ENCODE measurements at regions not wholly inside any gene's neighbourhood (a gene's known extent, or its start where the extent isn't known, plus 50 kb on each side); places are given as distances from the start of the nearest gene placed in this dataset.
A peak's percentile ranks its signal among the peaks of the same experiment; 100 is the strongest.

DNA sequence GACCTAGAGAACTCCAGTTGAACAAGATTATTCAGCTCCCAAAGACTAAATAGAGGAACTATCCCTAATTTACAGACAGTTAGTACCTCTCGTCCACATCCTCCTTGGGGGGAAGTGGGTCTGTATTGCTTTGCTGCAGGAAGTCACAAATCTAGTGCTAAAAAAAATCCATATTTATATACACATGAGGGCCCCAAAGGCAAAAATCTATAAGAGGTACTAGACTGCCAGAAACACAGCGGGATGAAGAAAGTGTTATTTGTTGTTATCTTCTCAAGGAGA, 190.1 kb downstream of the TTC8 start:
- no peak for DNase-seq (ENCODE audit: low read depth, low spot score)

DNA sequence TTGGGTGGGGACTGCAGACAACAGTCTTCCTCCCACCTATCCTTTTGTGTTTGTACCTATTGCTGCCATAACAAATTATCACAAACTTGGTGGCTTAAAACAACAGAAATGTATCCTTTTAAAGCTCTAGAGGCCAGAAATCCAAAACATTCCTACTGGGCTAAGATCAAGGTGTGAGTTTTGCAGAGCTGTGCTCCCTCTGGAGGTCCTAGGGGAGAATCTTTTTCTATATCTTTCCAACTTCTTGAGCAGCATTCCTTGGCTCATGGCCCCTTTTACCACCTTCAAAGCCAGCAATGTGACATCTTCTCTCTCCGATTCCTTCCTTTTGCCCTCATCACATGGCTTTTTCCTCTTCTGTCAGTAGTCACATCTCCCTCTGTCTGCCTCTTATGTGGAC, 190.6 kb downstream of the TTC8 start:
- no peak for DNase-seq (ENCODE audit: low read depth, low spot score)

DNA sequence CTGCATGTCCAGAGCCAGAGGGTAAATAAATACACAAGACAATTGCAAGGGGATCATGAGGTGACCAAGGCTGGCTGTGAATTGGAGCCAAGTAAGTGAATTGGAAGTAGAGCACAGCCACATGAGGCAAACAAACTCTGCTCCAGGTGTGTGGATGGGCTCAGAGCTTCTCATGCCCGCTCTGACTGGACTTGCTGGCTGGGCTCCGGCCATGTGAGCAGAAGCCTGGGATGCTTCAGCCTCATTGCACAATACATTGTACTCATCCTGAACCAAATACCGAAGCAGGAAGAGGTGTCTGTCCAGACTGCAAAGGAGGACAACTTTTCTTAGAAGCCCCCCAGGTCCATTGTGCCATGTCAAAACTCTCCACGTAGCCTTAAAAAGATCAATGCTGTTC, 193.0 kb downstream of the TTC8 start:
- no peak for DNase-seq (ENCODE audit: low read depth, low spot score)

DNA sequence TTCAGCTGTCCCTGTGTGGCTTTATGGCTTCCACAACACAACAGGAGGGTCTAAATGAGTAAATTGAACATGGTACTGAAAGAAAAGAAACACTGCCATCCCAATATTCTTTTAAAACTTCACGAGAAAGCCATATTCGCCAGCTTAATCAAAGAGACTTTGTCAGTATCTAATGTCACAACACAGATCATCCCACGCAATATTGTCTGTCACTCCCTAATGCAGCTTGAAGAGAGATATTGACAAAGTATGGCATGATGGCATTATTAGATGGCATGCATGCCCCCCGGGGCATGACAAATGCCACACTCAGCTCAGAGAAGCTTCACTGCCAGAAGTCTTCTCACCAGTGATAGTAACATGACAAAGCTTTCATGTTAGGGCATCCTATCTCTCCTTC, 197.8 kb downstream of the TTC8 start:
- DNase-seq (ENCODE audit: low read depth, low spot score): no peak

GRCh38 chr14:89024691-89025090, 200.2 kb downstream of the TTC8 start:
- no peak for DNase-seq (ENCODE audit: low read depth, low spot score)

DNA sequence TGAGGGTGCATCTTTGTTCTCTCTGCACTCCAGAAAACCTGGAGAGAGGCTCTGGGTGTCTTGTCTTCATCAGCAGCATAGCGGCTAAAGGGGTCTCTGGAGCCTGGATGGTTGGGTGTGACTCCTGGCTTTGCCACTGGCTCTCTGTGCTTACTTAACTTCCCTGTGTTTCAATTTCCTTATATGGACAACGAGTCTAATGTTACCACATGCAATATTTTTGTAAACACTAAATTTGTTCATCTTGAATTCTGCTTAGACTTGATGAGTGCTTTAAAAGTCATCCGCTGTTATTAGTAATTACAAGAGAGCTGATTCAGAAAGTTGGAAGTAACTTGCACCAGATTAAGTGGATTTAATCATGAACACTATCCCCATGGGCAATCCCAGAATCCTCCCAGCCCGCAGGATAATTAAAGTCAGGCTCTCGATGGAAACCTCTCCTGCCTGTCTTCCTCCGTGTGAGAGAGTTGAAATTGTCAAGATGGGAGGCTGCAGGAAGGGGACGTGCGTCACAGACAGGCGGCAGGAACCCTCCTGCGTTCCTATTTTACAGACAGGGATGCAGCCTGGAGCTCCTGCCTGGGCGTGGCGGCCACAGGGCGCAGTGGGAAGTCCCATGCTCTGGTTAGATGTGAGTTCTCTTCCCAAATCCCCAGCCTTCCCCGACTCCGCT, 201.2 kb downstream of the TTC8 start:
- peak; percentile 66 for DNase-seq (ENCODE audit: low read depth, low spot score)

GRCh38 chr14:89027097-89027740, 202.8 kb downstream of the TTC8 start:
- DNase-seq (ENCODE audit: low read depth, low spot score): peak; percentile 70

DNA sequence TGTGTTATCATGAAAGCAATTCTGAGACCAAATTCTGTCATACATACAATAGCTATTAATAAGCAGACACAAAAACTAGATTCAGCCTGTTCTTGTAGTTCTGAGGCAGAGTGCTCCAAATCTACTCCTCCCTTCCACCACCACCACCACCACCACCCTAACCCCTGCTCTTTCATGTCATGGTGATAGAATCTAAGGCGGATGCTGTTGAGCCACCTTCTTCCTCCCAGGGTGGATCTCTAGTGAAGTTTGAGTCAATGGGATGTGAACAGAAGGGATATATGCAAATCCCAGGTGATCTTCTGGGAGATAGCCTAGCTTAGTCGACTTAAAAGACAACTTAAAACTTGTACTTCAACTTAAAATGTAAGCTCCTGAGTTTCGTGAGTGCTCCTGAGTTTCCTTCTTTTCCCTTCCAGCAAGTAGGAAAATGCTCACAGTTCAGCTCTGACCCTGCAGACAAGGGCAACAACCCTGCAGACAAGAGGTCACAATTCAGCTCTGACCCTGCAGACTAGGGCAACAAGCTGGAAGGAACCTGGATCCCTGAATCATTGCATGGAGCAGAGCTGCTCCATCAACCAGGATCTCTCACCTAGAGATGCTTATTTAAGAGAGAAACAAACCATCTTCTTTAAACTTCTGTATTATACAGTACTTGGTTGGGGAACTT, 204.1 kb downstream of the TTC8 start:
- no peak for DNase-seq (ENCODE audit: low read depth, low spot score)

DNA sequence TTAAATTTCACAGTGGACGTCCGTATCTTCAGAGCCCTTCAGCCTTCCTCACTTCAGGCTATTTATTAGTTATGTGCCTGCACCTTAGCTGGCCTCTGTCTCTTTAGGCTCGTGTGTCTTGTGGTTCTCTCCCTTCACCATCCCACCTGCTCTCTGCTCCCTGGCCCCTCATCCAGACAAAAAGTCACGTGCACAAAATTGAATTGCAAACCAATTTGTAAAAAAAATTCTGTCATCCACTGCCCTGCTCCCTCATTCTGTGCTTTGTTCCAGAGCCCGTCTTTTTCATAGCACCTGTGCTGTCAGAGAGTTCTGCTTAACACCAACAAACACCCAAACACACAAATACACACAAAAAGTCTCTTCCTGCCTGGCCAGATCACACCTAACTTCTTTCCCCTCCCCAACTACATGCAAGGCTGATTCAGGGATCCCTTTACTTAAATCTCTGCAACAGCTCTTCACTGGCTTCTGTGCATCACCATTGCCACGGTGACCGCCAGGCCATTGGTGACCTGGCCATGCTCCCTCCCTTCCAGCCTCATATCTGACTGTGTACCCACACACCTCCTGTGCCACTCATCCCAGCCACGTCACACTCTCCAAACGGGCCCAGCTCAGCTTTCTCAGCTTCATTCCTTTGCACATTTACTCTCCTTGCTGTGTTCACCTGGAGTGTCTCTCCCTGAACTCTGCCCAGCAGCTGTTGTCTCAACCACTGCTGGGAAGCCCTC, 205.7 kb downstream of the TTC8 start:
- no peak for DNase-seq (ENCODE audit: low read depth, low spot score)

GRCh38 chr14:89030921-89031320, 206.5 kb downstream of the TTC8 start:
- no peak for DNase-seq (ENCODE audit: low read depth, low spot score)

GRCh38 chr14:89032086-89032649, 207.7 kb downstream of the TTC8 start:
- DNase-seq (ENCODE audit: low read depth, low spot score): peak; percentile 11

DNA sequence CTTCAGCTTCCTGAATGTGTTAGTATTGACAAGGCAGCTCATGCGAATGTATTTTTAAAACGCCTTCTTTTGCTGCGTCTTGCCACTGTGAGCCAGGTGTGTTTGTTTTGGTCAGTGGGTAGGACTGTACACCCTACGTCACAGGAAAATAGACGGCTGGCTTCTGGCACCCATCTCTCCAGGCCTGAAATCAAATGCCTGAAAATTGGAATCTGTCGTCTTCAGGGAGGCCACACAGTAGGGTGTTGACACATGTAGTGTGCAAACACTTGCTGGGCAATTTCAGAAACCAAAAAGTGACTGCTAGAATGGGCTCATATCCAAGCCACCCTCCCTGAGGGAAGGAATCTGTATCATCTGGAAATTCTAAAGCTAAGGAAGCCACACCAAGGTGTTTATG, 209.3 kb downstream of the TTC8 start:
- DNase-seq (ENCODE audit: low read depth, low spot score): no peak

- DNase-seq (ENCODE audit: low read depth, low spot score): no peak
Measured at GRCh38 chr14:89036371-89036770, 211.9 kb downstream of the TTC8 start.

DNA sequence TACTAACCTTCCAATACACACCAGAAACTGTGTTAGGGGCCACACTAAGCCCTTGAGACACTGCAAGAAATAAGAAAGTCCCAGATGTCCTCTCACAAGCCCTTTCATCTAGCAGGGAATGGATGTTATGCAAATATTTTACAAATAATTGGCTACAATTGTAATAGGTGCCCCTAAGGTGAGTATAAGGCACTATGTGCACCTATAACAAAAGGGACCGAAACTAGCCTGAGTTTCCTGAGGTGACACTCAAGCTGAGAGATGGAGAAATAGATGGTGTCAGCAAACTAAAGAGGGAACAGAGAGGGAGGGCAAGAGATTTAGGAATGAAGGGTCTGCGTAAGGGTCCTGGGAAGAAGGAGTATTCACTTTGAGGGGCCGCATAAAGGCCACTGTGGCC, 212.6 kb downstream of the TTC8 start:
- DNase-seq (ENCODE audit: low read depth, low spot score): no peak

DNA sequence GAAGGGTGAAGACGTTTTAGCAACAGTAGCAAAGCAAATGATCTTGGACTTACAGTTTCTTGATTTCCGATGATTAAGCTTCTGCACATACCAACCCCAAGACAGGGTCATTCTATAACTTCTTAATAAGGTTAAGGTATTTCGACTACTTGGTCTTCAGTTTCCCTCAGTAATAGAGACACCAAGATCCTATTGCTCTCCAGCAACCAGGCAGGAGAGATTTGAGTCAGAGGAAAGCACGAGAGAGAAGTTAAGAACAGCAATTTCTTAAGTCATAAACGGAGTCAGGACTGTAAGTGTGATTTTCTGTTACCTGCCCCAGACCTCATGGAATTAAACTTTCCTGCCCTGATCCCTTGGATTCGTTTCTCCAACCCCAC, 215.6 kb downstream of the TTC8 start:
- DNase-seq (ENCODE audit: low read depth, low spot score): no peak

- DNase-seq (ENCODE audit: low read depth, low spot score): peak; percentile 95
Measured at GRCh38 chr14:89040460-89041256, 216.2 kb downstream of the TTC8 start.

GRCh38 chr14:89041257-89041582, 216.8 kb downstream of the TTC8 start:
- DNase-seq (ENCODE audit: low read depth, low spot score): no peak

GRCh38 chr14:89042021-89042420, 217.6 kb downstream of the TTC8 start:
- DNase-seq (ENCODE audit: low read depth, low spot score): no peak

GRCh38 chr14:89053303-89053702, 228.9 kb downstream of the TTC8 start:
- no peak for DNase-seq (ENCODE audit: low read depth, low spot score)

DNA sequence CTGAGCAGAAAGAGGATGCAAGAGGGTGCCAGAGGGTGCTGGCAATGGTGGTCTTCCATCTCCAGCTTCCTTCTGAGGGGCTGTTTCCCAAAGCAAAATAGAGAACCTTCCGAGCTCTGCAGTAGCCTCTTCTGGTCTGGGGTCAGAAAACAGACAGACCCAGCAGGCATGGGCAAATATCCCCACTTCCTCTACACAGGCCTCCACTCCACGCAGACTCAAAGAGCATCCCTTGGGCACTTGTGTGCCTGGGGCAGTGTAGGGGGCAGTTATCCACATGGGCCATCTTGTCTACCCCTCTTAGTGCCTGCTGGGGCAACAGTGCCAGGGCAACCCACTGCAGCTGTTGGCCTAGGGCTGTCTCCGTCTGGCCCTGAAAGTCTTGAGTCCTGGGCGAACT, 231.9 kb downstream of the TTC8 start:
- no peak for DNase-seq (ENCODE audit: low read depth, low spot score)

GRCh38 chr14:89058697-89059096, 234.2 kb downstream of the TTC8 start:
- no peak for DNase-seq (ENCODE audit: low read depth, low spot score)

DNA sequence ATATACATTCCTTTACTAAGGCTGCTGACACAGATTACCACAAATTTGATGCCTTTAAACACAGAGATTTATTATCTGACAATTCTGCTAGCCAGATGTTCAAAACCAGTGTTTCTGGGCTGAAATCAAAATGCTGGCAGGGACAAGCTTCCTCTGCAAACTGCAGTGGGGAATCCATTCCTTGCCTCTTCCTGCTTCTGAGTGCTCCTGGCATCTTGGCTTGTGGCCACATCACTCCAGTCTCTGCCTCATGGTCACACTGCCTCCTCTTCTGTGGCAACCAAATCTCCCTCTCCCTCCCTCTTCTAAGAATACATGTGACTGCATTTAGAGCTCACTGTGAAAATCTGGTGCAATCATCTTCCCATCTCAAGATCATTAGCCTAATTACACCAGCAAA, 235.7 kb downstream of the TTC8 start:
- no peak for DNase-seq (ENCODE audit: low read depth, low spot score)
